ENCODE measurements at regions not wholly inside any gene's neighbourhood (a gene's known extent, or its start where the extent isn't known, plus 50 kb on each side); places are given as distances from the start of the nearest gene placed in this dataset.
A peak's percentile ranks its signal among the peaks of the same experiment; 100 is the strongest.
"Not testable (repeated sequence)": the region's sequence is repeated elsewhere in the genome, so short reads cannot be mapped to it uniquely, and the experiment has no call there.

DNA sequence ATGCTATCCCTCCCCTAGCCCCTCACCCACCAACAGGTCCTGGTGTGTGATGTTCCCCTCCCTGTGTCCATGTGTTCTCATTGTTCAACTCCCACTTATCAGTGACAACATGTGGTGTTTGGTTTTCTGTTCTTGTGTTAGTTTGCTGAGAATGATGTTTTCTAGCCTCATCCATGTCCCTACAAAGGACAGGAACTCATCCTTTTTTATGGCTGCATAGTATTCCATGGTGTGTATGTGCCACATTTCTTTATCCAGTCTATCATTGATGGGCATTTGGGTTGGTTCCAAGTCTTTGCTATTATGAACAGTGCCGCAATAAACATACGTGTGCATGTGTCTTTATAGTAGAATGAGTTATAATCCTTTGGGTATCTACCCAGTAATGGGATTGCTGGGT is 120.4 kb upstream of the PODXL start:
- not testable (repeated sequence) for DNase-seq (ENCODE audit: low spot score)

DNA sequence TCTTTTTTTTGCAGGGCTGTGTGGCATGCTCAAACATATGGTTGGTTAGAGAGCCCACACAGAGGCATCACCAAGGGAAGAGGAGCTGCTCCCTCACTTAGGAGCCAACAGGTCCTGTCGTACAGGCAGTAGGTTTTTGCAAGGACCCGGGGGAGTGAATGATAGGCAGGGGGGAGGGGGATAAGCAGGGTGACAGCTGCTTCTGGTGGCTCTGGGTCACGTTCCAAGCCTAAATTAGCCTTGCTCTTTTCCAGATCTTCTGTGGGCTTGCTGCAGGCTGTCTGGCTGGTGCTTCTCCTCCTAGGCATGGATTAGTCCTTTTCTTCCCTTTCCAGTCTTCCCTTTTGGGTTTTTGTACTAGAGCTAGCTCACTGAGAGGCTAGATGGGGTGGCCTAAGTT is 117.7 kb upstream of the PODXL start:
- DNase-seq (ENCODE audit: low spot score), result no peak

DNA sequence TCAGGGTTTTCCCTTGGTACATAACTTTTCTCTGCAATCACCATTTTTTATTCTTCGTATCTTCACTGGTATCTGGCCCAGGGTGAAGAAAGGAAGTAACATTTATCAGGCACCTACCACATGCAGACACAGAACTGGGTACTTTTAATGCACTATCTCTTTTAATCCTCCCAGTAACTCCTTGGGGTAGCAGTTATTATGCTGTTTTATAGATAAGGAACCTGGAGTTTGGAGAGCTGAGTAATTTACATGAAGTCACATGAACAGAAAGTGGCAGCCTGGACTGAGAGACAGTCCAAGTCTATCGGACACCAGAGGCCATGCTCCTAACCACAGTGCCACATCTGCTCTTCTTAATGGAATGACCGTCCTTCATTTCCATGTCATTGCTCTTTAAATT is 117.1 kb upstream of the PODXL start:
- DNase-seq (ENCODE audit: low spot score), result no peak

DNA sequence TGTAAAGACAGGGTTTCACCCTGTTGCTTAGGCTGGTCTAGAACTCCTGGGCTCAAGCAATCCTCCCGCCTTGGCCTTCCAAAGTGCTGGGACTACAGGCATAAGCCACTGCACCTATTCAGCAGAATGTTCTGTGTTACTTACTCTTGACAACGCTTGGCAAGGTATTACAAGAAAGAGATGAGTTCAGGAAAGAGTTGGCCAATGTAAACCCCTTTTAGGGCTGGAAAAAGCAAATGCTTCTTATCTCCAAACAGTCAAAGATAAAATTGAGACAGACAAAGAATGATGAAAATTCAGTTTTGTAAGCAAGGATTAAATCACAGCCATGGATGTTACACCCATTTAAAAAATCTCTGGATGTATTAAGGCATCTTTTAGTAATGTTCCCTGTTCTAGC is 114.0 kb upstream of the PODXL start:
- no peak for DNase-seq (ENCODE audit: low spot score)

DNA sequence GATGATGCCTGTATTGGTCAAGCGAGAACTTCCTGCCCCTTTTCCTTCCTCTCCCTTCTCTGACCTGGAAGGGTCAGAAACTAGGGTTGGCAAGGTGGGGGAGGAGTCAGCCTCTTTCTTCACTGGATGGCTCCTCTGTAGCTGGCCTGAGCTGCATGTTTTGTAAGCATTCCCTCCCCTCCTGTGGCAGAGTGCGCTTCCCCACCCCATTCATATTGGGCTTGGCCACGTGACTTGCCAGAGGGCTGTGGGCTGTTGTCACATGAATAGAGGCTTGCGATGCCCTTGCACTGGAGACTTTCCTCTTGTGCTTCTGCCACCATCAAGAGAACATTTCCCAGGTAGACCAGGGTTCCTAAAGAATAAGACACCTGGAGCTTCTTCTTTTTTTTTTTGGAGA is 111.3 kb upstream of the PODXL start:
- DNase-seq (ENCODE audit: low spot score), result no peak

DNA sequence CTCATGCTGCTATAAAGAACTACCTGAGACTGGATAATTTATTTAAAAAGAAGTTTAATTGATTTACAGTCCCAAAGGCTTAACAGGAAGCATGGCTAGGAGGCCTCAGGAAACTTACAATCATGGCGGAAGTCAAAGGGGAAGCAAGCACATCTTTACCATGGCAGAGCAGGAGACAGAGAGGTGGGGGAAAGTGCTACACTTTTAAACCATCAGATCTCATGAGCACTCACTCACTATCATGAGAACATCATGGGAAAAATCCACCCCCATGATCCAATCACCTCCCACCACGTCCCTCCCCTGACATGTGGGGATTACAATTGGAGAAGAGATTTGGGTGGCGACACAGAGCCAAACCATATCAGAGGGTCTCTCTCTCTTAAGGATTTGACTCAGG is 108.6 kb upstream of the PODXL start:
- no peak for DNase-seq (ENCODE audit: low spot score)

DNA sequence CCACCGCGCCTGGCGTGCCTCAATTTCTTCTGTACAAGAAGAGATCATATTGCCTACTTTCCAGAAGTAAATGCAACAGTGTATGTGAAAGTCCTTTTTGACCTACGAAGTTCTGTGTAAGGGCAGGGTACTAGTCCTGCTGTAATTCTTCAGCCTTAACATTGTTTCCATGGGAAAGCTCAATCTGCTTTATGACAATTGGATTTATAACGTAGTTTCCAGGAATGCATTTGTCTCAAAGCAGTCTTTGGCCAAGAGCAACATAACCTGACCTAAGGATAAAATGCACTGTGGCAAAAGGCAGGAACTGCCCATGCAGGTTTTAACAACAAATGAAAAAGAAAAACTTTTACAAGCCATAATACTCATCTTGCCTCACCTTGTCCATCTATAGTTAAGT is 108.1 kb upstream of the PODXL start:
- no peak for DNase-seq (ENCODE audit: low spot score)

DNA sequence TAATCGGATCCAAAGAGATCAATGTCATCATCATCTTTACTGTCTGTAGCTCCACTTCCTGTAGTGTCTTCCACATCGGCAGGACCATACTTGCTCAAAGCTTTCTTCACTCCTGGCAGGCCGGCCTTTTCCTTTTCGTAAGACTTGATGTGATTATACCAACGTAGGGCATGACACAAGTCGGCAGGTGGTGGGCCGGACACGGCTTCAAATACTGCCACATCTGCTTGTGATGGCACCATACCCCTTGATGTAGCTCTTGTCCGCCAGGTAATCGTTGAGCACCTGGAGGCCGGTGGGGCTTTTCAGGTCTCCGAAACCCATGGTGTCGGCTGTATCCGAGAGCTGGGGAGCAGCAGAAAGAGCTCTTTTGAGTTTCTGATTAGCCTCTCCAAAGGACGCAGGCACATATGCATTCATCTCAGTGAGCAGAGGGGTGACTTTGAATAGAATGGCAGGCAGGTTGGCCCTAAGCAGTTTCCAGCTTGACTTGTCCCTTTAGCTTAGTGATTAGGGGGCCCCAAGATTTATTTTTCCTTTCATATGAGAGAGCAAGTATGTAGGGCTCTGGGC is 106.0 kb upstream of the PODXL start:
- not testable (repeated sequence) for DNase-seq (ENCODE audit: low spot score)

DNA sequence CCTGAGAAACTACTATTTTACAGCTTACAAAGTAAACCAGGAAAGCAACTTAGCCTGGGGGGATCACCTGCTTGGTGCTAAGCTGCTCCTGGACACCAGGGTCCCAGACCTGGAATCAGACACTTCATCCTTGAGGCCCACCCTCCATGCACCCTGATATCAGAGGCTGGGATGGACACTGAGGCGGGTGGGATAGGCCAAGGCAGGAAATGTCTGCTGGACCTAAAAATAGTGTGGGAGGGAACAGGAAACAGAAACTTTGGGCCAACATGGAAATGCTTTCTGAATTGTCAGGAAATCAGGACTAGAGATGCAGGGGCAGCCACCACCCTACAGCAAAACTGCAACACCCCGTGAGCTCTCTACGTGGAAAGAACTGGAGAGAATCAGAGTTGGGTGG is 101.5 kb upstream of the PODXL start:
- DNase-seq (ENCODE audit: low spot score), result no peak

DNA sequence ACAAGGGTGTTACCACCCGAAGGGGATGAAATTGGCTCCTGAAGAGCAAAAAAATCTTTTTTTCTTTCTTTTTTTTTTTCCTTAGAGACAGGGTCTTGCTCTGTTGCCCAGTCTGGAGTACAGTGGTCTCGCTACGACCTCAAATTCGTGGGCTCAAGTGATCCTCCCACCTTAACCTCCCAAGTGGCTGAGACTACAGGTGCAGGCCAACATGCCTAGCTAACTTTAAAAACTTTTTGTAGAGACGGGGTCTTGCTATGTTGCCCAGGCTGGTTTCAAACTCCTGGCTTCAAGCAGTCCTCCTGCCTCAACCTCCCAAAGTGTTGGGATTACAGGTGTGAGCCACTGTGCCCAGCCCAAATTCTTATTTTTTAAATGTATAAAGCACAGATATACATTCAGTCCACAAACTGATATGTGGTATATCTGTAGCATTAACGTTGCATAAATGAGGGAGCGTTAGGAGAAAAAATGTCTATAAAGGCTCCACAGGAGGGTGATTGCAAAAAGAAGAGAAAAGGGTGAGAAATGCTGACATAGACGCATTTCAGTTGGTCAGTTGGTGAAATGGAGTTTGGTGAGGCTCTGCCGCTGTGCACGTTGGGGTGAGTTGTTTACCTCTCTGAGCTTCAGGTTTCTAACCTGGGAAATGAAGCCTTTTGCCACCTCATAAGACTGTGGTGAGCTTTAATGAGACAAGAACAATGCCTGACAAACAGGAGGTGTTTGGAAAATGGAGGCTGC is 100.7 kb upstream of the PODXL start:
- no peak for DNase-seq (ENCODE audit: low spot score)

DNA sequence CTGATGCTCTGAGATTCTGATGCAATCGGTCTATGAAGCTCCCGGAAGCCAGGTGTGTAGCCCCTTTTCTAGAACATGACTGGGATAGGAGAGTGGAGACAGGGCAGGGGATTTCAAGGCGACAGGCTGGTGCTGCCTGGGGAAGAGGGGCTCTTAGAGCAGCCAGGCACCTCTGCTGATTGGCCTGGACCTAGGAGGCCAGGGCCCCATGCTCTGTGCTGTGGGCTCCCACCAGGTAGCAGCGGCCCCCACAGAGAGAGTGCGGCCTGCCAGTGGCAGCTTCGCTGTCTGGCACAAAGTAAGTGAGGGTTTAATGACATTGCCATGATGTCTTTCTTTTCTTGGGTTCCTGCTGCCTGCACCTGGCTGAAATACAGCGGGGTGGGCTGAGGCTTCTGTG is 99.4 kb upstream of the PODXL start:
- DNase-seq (ENCODE audit: low spot score), result no peak

DNA sequence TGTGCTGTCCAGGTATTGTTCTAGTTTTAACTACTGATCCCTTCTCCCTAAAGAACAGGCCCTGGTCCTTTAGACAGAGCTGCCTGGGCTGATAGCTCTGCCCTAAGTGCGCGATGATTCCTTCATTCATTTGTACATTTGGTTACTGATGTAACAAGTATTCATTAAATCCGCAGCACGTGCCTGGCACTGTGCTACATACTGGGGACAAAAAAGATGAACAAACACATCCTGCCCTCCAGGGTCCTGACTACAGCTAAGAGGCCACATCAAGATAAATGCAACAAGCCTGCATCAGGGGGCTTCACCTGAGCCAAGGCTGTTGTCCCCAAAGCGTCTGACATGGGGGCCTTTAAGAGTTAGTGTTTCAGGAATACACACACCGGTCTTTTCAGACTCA is 99.0 kb upstream of the PODXL start:
- DNase-seq (ENCODE audit: low spot score), result no peak

DNA sequence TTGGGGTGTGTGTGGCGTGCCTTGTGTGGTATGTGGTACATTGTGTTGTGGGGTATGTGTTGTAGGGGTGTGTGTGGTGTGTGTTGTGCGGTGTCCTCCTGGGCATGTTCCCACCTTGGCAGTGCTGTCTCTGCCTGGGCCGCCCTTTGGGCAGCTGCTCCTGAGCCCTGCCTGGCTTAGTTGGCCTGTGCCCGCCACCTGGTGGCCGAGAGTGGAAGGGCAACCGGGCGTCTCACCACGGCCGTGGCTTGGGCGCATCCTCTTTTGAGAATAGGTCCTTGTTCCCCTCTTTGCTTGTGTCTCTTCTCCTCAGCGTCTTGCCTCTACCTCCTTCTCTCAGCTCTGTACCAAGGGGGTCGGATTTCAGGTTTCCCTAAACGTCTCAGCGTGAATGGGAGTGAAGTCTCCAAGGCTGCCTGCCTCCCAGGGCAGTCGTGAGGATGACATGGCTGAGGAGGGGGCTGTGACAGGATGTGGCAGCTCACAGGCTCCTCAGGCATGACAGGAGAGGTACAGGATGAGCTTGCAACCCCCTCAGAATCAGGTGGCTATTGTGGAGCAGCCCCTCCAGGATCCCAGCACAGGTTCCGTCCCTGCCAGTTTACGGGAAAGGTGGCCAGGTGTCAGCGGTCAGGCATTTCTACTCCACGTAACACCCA is 98.4 kb upstream of the PODXL start:
- peak; percentile 89 for DNase-seq (ENCODE audit: low spot score)

DNA sequence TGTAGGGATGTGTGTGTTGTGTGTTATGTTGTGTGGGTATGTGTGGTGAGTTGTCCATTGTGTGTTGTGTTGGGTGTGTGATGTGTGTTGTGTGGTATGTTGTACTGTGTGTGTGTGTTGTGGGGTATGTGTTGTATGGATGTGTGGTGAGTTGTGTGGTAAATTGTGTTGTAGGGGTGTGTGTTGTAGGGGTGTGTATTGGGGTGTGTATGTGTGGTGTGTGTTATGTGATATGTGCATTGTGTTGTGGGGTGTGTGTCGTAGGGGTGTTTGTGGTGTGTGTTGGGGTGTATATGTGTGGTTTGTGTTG is 97.8 kb upstream of the PODXL start:
- DNase-seq (ENCODE audit: low spot score), result no peak

DNA sequence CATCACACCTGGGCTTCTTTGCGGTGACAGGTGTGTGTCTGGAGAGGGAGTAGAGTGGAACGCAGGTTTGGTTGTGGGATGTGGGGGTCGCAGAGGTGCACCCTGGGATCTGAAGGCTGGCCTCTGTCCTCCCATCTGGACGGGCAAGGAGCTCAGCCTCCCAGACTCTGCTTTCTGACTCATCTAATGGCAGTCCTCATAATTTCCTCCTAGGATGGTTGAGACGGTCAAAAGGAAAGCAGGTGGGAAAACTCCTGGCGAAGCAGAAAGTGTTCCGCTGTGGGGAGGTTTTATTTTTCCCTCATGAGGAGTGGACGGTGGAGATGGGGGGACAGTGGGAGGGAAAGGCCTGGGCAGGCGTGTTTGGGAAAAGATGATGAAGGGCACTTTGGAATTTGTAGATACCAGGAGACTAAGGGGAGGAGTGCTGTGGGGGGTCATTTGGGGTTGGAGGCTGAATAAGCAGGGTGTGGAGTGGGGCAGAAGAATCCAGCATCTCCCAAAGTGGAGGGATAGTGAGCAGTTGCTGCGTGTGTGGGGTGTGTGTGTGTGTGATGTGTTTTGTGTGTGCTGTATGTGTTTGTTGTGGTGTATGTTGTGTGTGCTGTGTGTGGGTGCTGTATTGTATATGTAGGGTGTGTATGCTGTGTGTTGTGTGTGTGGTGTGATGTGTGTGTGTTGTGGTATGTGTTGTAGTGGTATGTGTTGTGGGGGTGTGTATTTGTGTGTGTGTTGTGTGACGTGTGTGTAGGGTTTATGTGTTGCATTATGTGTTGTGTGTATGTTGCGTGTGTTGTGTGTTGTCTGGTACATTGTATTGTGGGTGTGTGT is 97.2 kb upstream of the PODXL start:
- no peak for DNase-seq (ENCODE audit: low spot score)

DNA sequence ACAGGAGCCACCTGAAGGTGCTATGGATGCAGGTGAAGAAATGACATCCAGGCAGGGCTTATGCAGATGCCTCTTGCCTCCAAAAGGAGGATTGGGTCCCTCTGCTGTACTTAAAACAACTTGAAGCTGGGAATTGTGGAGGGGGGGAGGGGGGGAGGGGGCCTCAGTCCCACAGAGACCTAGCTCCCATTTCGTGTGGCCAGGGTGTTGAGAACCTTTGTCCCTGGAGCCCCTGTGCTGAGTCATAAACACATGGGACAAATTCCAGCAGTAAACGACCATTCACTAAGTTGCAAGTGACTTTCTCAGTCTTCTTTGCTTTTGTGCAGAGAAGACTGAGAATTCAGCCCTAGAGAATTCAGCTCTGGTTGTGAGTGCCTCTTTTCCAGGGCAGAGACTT is 96.5 kb upstream of the PODXL start:
- no peak for DNase-seq (ENCODE audit: low spot score)

DNA sequence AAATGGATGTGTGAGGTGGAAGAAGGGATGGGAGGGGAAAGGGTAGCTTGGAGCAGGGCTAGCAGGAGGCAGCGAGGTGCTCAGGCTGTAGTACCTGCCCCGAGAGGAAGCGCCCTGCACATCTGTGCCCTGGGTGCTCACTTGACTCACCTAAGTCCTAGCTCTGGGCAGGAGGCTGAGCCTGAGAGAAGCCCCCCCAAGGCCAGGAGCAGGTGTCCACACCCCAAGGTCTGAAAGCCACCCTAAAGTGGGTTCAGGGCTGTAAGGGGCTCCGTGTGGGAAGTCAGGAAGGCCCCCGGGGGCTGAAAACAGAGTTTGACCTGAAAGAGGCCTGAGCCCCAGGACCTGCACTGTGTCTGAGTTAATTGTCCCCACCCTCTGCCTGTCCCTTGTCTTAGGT is 95.8 kb upstream of the PODXL start:
- no peak for DNase-seq (ENCODE audit: low spot score)

DNA sequence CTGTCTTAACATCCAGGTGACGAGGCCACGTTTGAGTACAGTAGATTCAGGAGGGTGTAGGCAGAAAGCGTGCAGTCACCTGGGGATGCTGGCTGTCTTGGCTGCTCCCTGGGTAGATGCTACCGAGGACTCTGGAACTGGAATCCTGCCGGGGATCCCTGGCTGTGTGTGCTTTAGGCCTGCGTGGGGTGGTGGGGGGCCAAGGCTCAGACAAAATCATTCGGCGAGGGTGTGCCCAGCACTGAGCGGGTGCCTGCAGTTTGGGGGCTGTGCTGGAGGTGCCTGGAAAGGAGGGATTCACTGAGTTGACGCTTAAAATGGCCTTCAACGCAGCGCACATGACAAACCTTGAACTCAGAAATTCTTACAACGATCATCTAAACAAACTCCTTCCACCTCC is 93.5 kb upstream of the PODXL start:
- DNase-seq (ENCODE audit: low spot score), result no peak

DNA sequence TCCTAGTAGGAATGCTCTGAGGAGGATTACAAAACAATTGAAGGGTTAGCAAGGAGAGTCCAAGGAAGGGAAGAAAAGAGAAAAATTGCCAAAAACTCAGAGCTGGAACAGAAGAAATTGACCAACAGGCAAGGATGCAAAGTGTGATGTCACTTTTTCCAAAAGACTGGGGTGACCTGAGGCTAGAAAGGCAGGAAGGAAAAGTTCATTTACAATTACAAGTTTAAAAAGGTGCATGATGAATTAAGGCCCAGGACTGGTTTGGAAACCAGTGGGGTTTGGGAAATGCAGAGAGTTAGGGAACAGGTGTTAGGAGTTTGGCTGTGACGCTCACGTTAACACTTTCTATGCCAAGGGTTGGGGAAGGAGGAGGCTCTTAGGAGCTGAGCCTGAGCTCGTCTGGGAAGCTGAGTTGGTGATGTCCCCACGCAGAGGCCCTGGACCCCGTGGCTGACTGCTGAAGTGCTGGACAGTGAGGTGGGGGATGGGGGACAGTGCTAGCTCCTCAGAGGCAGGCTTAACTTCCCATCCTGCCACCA is 92.6 kb upstream of the PODXL start:
- no peak for DNase-seq (ENCODE audit: low spot score)

DNA sequence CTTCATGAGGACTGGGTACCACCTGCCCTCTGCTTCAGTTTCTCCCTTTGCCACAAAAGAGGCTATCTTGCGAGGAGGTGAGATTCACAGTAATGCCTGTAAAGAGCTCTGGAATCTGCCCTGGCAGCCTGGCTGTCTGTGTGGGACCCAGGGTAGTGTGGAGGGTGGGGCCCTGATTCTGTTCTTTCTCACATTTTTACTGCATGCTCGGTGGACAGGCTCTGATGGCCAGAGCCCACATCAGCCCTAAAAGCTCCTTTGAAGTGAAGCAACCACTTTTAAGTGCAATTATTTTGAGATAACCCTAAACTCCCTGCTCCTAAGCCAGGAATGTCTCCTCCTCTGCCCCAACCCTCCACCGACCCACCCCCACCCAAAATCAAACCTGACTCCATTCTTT is 92.1 kb upstream of the PODXL start:
- DNase-seq (ENCODE audit: low spot score), result no peak

DNA sequence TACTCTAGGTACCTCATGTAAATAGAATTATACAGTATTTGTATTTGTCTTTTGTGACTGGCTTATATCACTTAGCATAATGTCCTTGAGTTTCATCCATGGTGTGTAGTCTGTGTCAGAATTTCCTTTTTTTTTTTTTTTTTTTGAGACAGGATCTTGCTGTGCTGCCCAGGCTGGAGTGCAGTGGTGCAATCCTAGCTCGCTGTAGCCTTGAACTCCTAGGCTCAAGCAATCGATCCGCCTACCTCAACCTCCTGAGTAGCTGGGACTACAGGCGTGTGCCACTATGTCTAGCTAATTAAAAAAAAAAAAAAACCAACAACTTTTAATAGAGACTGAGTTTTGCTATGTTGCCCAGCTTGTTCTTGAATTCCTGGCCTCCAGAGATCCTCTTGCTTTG is 89.8 kb upstream of the PODXL start:
- DNase-seq (ENCODE audit: low spot score), result no peak

DNA sequence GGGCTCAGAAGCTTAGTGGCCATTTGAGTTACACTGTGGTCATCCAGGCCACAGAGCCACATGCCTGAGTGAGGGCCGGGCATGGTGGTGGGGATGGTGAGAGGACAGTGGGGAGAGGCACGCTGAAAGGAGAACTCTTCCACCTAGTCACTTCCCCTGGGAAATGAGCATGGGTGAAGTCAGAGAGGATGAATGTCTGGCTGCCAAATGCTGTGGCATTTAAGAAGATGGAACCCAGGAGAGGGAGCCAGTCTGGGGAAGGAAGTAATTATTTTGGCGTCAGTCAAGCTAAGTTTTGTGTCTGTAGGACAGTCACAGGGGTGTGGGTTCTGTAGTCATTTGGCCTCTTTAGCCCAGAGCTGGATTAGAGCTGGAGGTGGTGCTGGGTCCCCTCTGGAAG is 86.0 kb upstream of the PODXL start:
- no peak for DNase-seq (ENCODE audit: low spot score)

DNA sequence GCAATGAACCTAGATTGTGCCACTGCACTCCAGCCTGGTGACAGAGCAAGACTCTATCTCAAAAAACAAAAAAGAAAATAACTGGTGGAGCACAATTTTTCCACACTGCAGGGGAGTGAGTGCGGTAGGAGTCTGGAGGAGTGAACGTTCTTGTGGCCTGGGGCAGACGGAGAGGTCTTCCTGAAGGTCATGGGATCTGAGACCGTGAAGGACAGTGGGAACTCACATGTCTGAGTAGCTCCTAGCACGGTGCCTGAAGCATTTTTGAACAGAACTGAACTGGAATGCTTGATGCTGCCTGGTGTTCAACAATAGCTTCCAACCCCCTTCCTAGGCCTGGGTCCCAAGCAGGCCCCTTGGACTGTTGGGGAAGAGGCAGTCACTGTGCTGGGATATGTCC is 84.3 kb upstream of the PODXL start:
- DNase-seq (ENCODE audit: low spot score), result no peak

Measured in NAMALWA (cell line).